A673 (cell line): ENCODE measurements at regions not wholly inside any gene's neighbourhood (a gene's known extent, or its start where the extent isn't known, plus 50 kb on each side); places are given as distances from the start of the nearest gene placed in this dataset.

Experiments
- BruUV-seq: library from RNA; stranded (reverse); fragments of 400-500 nt; replicated peaks from 2 replicates; lab custom pipeline; 2021; lab: Mats Ljungman, UMichigan
- CTCF ChIA-PET: fragments of 300-600 bp; sonication (Branson Sonifier 250); formaldehyde crosslinking; loops from one replicate; lab custom pipeline; 2022; ENCODE audit warnings: antibody characterized with exemption; lab: Charles Lee
- POLR2A ChIA-PET: fragments of 300-600 bp; sonication (Branson Sonifier 250); formaldehyde crosslinking; loops from one replicate; lab custom pipeline; 2022; ENCODE audit warnings: antibody characterized with exemption; ENCODE audit not compliant: low non-redundant PET; lab: Charles Lee
- DNase-seq: peaks from one replicate; pipeline ENCODE4 v3.0.0-alpha.2; 2015; ENCODE audit warnings: low spot score
- H3K27ac ChIP-seq: fragments of 200-600 bp; sonication (generic); 2 replicates; pipeline ENCODE4 v1.5.1; 2016; ENCODE audit warnings: mixed run types, low read depth, mild to moderate bottlenecking, mixed read lengths, antibody characterized with exemption, low read length; ENCODE audit not compliant: poor library complexity, severe bottlenecking
- H3K27me3 ChIP-seq: fragments of 200-600 bp; sonication (generic); replicated peaks from 2 replicates; pipeline ENCODE4 v1.6.1; 2017; ENCODE audit warnings: mixed run types, low read depth, mild to moderate bottlenecking, mixed read lengths, antibody characterized with exemption, low read length; ENCODE audit not compliant: insufficient read depth, poor library complexity
- H3K36me3 ChIP-seq: fragments of 200-600 bp; sonication (generic); 2 replicates; pipeline ENCODE4 v1.6.1; 2016; ENCODE audit warnings: mixed run types, mild to moderate bottlenecking, mixed read lengths, antibody characterized with exemption, low read length; ENCODE audit not compliant: insufficient read depth, poor library complexity, severe bottlenecking
- H3K4me1 ChIP-seq: fragments of 200-600 bp; sonication (generic); 2 replicates; pipeline ENCODE4 v1.6.1; 2017; ENCODE audit warnings: mixed run types, mild to moderate bottlenecking, mixed read lengths, antibody characterized with exemption, low read length; ENCODE audit not compliant: insufficient read depth, poor library complexity, severe bottlenecking
- H3K4me3 ChIP-seq: fragments of 200-600 bp; sonication (generic); 2 replicates; pipeline ENCODE4 v1.5.1; 2016; ENCODE audit warnings: low read depth, mixed run types, mild to moderate bottlenecking, mixed read lengths, low read length; ENCODE audit not compliant: poor library complexity, severe bottlenecking
- H3K9me3 ChIP-seq: fragments of 200-600 bp; sonication (generic); 2 replicates; pipeline ENCODE4 v1.6.1; 2016; ENCODE audit warnings: mixed run types, low read depth, mild to moderate bottlenecking, mixed read lengths, antibody characterized with exemption, low read length; ENCODE audit not compliant: poor library complexity, severe bottlenecking
- EZH2 ChIP-seq: fragments of 200-600 bp; sonication (generic); IDR thresholded peaks from 2 replicates; pipeline ENCODE4 v1.6.1; 2017; ENCODE audit warnings: borderline replicate concordance, low read depth, mild to moderate bottlenecking, mixed read lengths, antibody characterized with exemption, low read length; ENCODE audit not compliant: poor library complexity, severe bottlenecking
- intact Hi-C: fragments of 100-400 bp; cut with micrococcal nuclease; formaldehyde crosslinking; loops from one replicate; pipeline ENCODE4 v1.10.0; 2022; ENCODE audit not compliant: unreplicated experiment
- TF ChIP-seq, protein P1 (sequence below): fragments of 300-800, 200-600 bp; sonication (generic); conservative IDR thresholded peaks from 2 replicates; pipeline ENCODE4 v1.5.1; 2017; ENCODE audit warnings: low read depth, mild to moderate bottlenecking, antibody characterized with exemption, low read length, moderate library complexity, mixed read lengths

DNA sequence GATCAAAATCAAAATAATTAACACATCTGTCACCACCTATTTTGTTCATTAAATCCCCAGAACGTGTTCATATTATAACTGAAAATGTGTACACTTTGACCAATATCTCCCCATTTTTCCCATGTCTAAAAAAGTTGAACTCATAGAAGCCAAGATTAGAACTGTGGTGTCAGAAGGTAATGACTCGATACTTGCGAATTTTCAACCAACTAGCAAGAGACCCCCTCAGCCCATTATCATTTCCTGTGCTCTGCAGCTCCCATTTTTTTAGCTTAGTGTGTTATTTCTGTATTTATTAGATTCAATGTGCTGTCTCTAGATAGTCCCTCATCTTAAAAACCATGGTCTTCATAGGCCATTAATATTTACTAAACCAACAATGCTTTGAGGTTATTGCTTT is 248.7 kb upstream of the PIK3C3 start:
- H3K4me1 ChIP-seq, result no peaks in the 10 kb centered on the region
- intact Hi-C loops, result no loop called here
- no peak overlapping the region for H3K4me3 ChIP-seq
- TF ChIP-seq, protein P1, sequence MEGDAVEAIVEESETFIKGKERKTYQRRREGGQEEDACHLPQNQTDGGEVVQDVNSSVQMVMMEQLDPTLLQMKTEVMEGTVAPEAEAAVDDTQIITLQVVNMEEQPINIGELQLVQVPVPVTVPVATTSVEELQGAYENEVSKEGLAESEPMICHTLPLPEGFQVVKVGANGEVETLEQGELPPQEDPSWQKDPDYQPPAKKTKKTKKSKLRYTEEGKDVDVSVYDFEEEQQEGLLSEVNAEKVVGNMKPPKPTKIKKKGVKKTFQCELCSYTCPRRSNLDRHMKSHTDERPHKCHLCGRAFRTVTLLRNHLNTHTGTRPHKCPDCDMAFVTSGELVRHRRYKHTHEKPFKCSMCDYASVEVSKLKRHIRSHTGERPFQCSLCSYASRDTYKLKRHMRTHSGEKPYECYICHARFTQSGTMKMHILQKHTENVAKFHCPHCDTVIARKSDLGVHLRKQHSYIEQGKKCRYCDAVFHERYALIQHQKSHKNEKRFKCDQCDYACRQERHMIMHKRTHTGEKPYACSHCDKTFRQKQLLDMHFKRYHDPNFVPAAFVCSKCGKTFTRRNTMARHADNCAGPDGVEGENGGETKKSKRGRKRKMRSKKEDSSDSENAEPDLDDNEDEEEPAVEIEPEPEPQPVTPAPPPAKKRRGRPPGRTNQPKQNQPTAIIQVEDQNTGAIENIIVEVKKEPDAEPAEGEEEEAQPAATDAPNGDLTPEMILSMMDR, result no peak
- no peak for TF ChIP-seq EZH2
- ChIA-PET POLR2A (interaction anchor here (0.6 kb wide), 1 partner anchor 45 kb away, joined by 4 read pairs; no protein-coding TSS in a partner anchor), CTCF (no interaction called here)
- H3K36me3 ChIP-seq, result no peaks in the 10 kb centered on the region
- H3K27ac ChIP-seq, result no peak overlapping the region
- no peak for DNase-seq
- no TSS peak for BruUV-seq
- H3K9me3 ChIP-seq, result no peaks in the 10 kb centered on the region
- H3K27me3 ChIP-seq, result peaks cover 25% of the 10 kb centered on the region

DNA sequence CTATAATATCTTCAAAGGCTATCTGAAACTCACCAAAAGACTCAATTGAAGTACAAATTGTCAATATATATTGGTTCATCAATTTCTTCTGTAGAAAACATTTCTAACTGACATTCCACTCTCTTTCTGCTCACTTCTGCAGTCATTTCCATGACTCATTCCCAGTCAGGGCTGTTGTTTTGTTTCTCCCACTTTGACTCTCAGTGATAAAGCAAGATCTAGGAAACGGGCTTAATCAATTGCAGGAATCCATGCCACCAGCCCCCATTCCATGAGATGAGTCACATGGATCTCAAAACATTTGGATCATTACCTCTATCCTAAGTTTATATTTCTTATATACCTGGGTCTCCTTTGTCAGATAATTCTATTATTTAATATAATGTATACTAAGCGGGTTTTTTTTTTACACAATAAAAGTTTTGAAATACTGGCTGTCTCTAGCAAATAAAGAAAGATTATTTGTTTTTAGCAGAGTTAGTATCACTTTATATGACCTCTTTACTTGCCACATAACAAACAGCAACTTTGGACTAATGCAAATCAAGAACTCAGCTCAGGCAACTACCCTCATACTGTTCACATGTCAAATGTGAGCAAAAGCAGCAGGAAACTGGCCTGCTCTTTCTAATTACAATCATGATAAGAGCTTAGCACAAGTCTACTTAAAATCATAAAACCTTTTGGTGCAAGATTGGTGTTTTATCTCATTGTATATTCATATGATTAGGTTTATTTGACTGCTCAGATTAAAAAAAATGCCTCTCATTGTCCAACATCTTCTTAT is 251.1 kb upstream of the PIK3C3 start:
- CTCF ChIA-PET, result no interaction called here
- DNase-seq, result no peak

DNA sequence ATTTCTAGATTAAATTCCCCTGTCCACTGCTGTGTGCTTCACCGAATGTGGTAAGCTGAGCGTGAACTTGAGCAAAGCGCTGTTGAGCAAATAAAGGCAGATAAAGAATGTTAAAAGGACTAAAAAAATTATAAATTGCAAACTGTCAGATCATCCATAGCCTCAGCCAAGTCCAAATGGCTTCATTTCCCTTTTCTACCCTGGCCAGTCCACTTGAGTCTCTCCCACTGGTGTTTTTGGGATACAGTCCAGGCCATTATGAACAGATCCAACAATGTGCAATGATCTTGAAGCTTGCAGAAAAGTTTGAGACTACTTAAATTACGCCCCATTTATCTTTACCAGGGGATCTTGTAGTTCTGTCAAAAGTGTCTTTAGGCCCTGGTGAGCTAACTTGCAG is 254.6 kb upstream of the PIK3C3 start:
- intact Hi-C loops, result no loop called here
- no peak overlapping the region for H3K27ac ChIP-seq
- CTCF ChIA-PET, result no interaction called here
- H3K27me3 ChIP-seq, result no peaks in the 10 kb centered on the region
- TF ChIP-seq, protein P1, result no peak
- TF ChIP-seq EZH2, result no peak
- no peaks in the 10 kb centered on the region for H3K9me3 ChIP-seq
- H3K36me3 ChIP-seq, result no peaks in the 10 kb centered on the region
- no TSS peak for BruUV-seq
- H3K4me3 ChIP-seq, result no peak overlapping the region
- DNase-seq, result no peak
- no peaks in the 10 kb centered on the region for H3K4me1 ChIP-seq
- POLR2A ChIA-PET, result no interaction called here

More for the DNA sequence above, 251.1 kb upstream of the PIK3C3 start:
- POLR2A ChIA-PET, result no interaction called here
- no peak overlapping the region for H3K27ac ChIP-seq
- intact Hi-C loops, result no loop called here
- no peak overlapping the region for H3K4me3 ChIP-seq
- BruUV-seq, result no TSS peak
- H3K27me3 ChIP-seq, result peaks cover 21% of the 10 kb centered on the region
- TF ChIP-seq EZH2, result no peak
- TF ChIP-seq, protein P1, result no peak
- H3K9me3 ChIP-seq, result no peaks in the 10 kb centered on the region
- H3K4me1 ChIP-seq, result no peaks in the 10 kb centered on the region
- no peaks in the 10 kb centered on the region for H3K36me3 ChIP-seq
